Chondrocyte (in vitro differentiated cells): ENCODE measurements at regions not wholly inside any gene's neighbourhood (a gene's known extent, or its start where the extent isn't known, plus 50 kb on each side); places are given as distances from the start of the nearest gene placed in this dataset.

Experiments
- DNase-seq: peaks from one replicate; pipeline ENCODE4 v3.0.0; 2021; ENCODE audit warnings: mixed read lengths, low spot score
- H3K27ac Mint-ChIP-seq: one replicate; pipeline ENCODE4 v1.8.0; 2021; ENCODE audit warnings: mild to moderate bottlenecking, moderate library complexity, mixed read lengths; ENCODE audit not compliant: unreplicated experiment
- H3K27me3 Mint-ChIP-seq: 2 replicates; pipeline ENCODE4 v1.8.0; 2021; ENCODE audit warnings: low read depth, mixed read lengths
- H3K36me3 Mint-ChIP-seq: 2 replicates; pipeline ENCODE4 v1.8.0; 2021; ENCODE audit warnings: low read depth, mixed read lengths
- H3K4me1 Mint-ChIP-seq: 2 replicates; pipeline ENCODE4 v1.8.0; 2021; ENCODE audit warnings: low read depth, mild to moderate bottlenecking, mixed read lengths
- H3K4me3 Mint-ChIP-seq: one replicate; pipeline ENCODE4 v1.8.0; 2021; ENCODE audit warnings: mild to moderate bottlenecking, moderate library complexity, mixed read lengths; ENCODE audit not compliant: unreplicated experiment
- H3K9me3 Mint-ChIP-seq: 2 replicates; pipeline ENCODE4 v1.8.0; 2021; ENCODE audit warnings: low read depth, mixed read lengths
- CTCF ChIP-seq: fragments of 200-600 bp; sonication (generic); IDR thresholded peaks from 2 replicates; pipeline ENCODE4 v1.5.0; 2021; ENCODE audit warnings: antibody characterized with exemption, mild to moderate bottlenecking, moderate library complexity

GRCh38 chr10:132115732-132116131 is 50.0 kb downstream of the JAKMIP3 start:
- H3K4me1 Mint-ChIP-seq = peaks cover 9% of the 10 kb centered on the region
- peak overlapping the region; percentile 17 for H3K4me3 Mint-ChIP-seq
- DNase-seq = peak; percentile 77
- H3K36me3 Mint-ChIP-seq = peaks cover 5% of the 10 kb centered on the region
- no peak for TF ChIP-seq CTCF
- no peak overlapping the region for H3K27ac Mint-ChIP-seq
- peaks cover 24% of the 10 kb centered on the region for H3K27me3 Mint-ChIP-seq
- no peaks in the 10 kb centered on the region for H3K9me3 Mint-ChIP-seq

- Mint-ChIP-seq H3K4me3 (no peak overlapping the region), H3K36me3 (peaks cover 5% of the 10 kb centered on the region), H3K27me3 (peaks cover 20% of the 10 kb centered on the region), H3K9me3 (no peaks in the 10 kb centered on the region), H3K4me1 (peaks cover 9% of the 10 kb centered on the region), H3K27ac (no peak overlapping the region)
- peak; percentile 79 for DNase-seq
- no peak for TF ChIP-seq CTCF
Observed at GRCh38 chr10:132117146-132117545, 51.4 kb downstream of the JAKMIP3 start.

- Mint-ChIP-seq H3K4me1 (peaks cover 9% of the 10 kb centered on the region), H3K27me3 (peaks cover 16% of the 10 kb centered on the region), H3K36me3 (peaks cover 5% of the 10 kb centered on the region), H3K27ac (no peak overlapping the region), H3K9me3 (no peaks in the 10 kb centered on the region), H3K4me3 (no peak overlapping the region)
- no peak for TF ChIP-seq CTCF
- DNase-seq = peak; percentile 51
Observed at GRCh38 chr10:132117636-132118190, 52.0 kb downstream of the JAKMIP3 start.

- H3K4me3 Mint-ChIP-seq = no peak overlapping the region
- H3K36me3 Mint-ChIP-seq = peaks cover 5% of the 10 kb centered on the region
- DNase-seq = peak; percentile 80
- no peak for TF ChIP-seq CTCF
- H3K9me3 Mint-ChIP-seq = no peaks in the 10 kb centered on the region
- peaks cover 9% of the 10 kb centered on the region for H3K4me1 Mint-ChIP-seq
- peaks cover 16% of the 10 kb centered on the region for H3K27me3 Mint-ChIP-seq
- no peak overlapping the region for H3K27ac Mint-ChIP-seq
Observed at GRCh38 chr10:132118366-132118765, 52.6 kb downstream of the JAKMIP3 start.

DNA sequence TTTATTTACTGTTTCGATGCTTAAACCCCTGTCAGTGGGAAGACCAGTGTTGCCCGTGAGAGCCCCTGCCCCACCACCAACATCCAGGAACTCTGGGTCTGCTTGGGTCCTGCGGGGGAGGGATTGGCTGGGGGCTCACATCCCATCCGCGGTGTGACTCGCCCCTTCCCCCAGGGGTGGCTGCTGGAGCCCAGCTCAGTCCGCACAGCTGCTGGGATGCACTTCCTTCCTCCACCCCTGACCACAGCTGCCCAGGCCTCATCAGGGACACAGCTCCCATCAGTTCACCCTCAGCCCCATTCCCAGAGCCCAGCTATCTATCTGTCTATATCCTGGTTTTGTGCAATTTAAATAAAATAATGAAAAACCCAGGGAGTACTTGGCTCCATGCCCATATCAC is 54.5 kb downstream of the JAKMIP3 start:
- H3K4me3 Mint-ChIP-seq = no peak overlapping the region
- H3K9me3 Mint-ChIP-seq = no peaks in the 10 kb centered on the region
- H3K27me3 Mint-ChIP-seq = peaks cover 25% of the 10 kb centered on the region
- peaks cover 9% of the 10 kb centered on the region for H3K36me3 Mint-ChIP-seq
- peak; percentile 72 for DNase-seq
- H3K27ac Mint-ChIP-seq = no peak overlapping the region
- no peak for TF ChIP-seq CTCF
- H3K4me1 Mint-ChIP-seq = peaks cover 9% of the 10 kb centered on the region
